Superior temporal gyrus (tissue), 1 donor: ENCODE measurements at regions not wholly inside any gene's neighbourhood (a gene's known extent, or its start where the extent isn't known, plus 50 kb on each side); places are given as distances from the start of the nearest gene placed in this dataset.

Experiments
- DNase-seq: peaks from one replicate; pipeline ENCODE4 v3.0.0-alpha.2; 2016; ENCODE audit errors: extremely low spot score

DNA sequence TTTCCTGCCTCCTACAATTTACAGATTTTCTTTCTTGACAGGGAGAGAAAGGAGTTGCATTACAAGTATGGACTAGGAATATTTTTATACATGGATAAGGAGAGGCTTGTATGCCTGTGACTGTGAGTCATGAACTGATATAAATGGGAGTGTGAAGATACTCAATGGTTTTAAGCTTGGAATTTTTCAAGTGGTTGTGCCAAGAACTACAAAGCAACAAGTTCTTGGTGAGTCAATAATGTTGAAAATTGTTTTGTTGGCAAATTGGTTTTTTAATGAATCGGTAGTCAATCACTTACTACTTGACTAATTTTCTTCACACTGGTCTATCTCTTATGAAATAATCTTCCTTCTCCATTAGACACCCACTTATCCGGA lies 58.9 kb upstream of the HMGA2 start:
- peak; percentile 16 for DNase-seq

DNA sequence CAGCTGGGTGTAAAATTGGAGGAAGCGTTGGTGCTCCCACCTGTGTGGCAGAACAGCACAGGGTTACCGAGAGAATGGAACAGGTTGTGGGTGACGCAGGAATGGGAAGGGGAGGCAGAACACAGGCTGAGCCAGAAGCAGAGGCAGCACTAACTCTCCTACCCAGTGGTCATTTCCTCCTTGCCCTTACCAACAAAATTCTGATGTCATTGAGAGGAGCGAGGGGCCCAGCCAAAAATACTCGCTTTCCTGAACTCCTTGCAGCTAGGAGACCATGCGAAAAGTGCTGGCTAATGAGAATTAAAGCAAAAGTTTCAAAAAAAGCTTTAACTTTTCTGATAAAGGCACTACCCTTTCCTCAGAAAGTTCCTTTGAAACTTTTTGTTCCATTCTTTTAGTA lies 54.4 kb upstream of the HMGA2 start:
- DNase-seq: no peak
